HepG2 (cell line): ENCODE measurements at regions not wholly inside any gene's neighbourhood (a gene's known extent, or its start where the extent isn't known, plus 50 kb on each side); places are given as distances from the start of the nearest gene placed in this dataset.
A peak's percentile ranks its signal among the peaks of the same experiment; 100 is the strongest.

ENCODE experiments used
- BCL6 ChIP-seq: IDR thresholded peaks from 2 replicates; pipeline ENCODE4 v1.6.1; 2016; ENCODE audit warnings: missing genetic modification reagents, missing compliant biosample characterization
- HOXA3 ChIP-seq: sonication (generic); formaldehyde crosslinking; IDR thresholded peaks from 2 replicates; pipeline ENCODE4 v1.5.0; 2020; ENCODE audit warnings: missing genetic modification reagents
- MED8 ChIP-seq: sonication (generic); formaldehyde crosslinking; IDR thresholded peaks from 2 replicates; pipeline ENCODE4 v1.8.1; 2023; ENCODE audit warnings: mild to moderate bottlenecking, missing genetic modification reagents; ENCODE audit not compliant: insufficient replicate concordance
- TBX2 ChIP-seq: sonication (generic); formaldehyde crosslinking; IDR thresholded peaks from 2 replicates; pipeline ENCODE4 v1.5.0; 2020; ENCODE audit warnings: missing genetic modification reagents, mild to moderate bottlenecking, borderline replicate concordance
- TOPORS ChIP-seq: sonication (generic); formaldehyde crosslinking; IDR thresholded peaks from 2 replicates; pipeline ENCODE4 v1.8.0; 2023; ENCODE audit warnings: mild to moderate bottlenecking, missing genetic modification reagents
- ZFX ChIP-seq: sonication (generic); formaldehyde crosslinking; IDR thresholded peaks from 2 replicates; pipeline ENCODE4 v1.4.0; 2020; ENCODE audit warnings: mild to moderate bottlenecking, low read depth, missing genetic modification reagents, moderate library complexity
- ZNF12 ChIP-seq: sonication (generic); formaldehyde crosslinking; IDR thresholded peaks from 2 replicates; pipeline ENCODE4 v1.5.0; 2020; ENCODE audit warnings: missing genetic modification reagents
- ZNF30 ChIP-seq: sonication (generic); formaldehyde crosslinking; IDR thresholded peaks from 2 replicates; pipeline ENCODE4 v1.5.0; 2020; ENCODE audit warnings: mild to moderate bottlenecking, missing genetic modification reagents
- ZNF75D ChIP-seq: sonication (generic); formaldehyde crosslinking; IDR thresholded peaks from 2 replicates; pipeline ENCODE4 v1.8.1; 2023; ENCODE audit warnings: missing genetic modification reagents, mild to moderate bottlenecking, borderline replicate concordance
- ZSCAN12 ChIP-seq: sonication (generic); formaldehyde crosslinking; IDR thresholded peaks from 2 replicates; pipeline ENCODE4 v1.9.0; 2021; ENCODE audit warnings: mild to moderate bottlenecking, missing genetic modification reagents
- ZSCAN22 ChIP-seq: sonication (generic); formaldehyde crosslinking; IDR thresholded peaks from 2 replicates; pipeline ENCODE4 v1.4.0; 2020; ENCODE audit warnings: mild to moderate bottlenecking, missing genetic modification reagents
- TF ChIP-seq, protein P1 (sequence below): sonication (generic); formaldehyde crosslinking; IDR thresholded peaks from 2 replicates; pipeline ENCODE4 v1.5.1; 2020; ENCODE audit warnings: mild to moderate bottlenecking, missing genetic modification reagents, borderline replicate concordance
- TF ChIP-seq, protein P2 (sequence below): sonication (generic); formaldehyde crosslinking; IDR thresholded peaks from 2 replicates; pipeline ENCODE4 v1.4.0; 2020; ENCODE audit warnings: missing genetic modification reagents, borderline replicate concordance
- TF ChIP-seq, protein P3 (sequence below): sonication (generic); formaldehyde crosslinking; IDR thresholded peaks from 2 replicates; pipeline ENCODE4; 2020; ENCODE audit warnings: missing genetic modification reagents, mild to moderate bottlenecking, borderline replicate concordance
- TF ChIP-seq, protein P4 (sequence below): sonication (generic); formaldehyde crosslinking; IDR thresholded peaks from 2 replicates; pipeline ENCODE4 v1.4.0; 2020; ENCODE audit warnings: missing genetic modification reagents, mild to moderate bottlenecking, borderline replicate concordance
- TF ChIP-seq, protein P5 (sequence below): sonication (generic); formaldehyde crosslinking; IDR thresholded peaks from 2 replicates; pipeline ENCODE4 v1.5.0; 2020; ENCODE audit warnings: missing genetic modification reagents

DNA sequence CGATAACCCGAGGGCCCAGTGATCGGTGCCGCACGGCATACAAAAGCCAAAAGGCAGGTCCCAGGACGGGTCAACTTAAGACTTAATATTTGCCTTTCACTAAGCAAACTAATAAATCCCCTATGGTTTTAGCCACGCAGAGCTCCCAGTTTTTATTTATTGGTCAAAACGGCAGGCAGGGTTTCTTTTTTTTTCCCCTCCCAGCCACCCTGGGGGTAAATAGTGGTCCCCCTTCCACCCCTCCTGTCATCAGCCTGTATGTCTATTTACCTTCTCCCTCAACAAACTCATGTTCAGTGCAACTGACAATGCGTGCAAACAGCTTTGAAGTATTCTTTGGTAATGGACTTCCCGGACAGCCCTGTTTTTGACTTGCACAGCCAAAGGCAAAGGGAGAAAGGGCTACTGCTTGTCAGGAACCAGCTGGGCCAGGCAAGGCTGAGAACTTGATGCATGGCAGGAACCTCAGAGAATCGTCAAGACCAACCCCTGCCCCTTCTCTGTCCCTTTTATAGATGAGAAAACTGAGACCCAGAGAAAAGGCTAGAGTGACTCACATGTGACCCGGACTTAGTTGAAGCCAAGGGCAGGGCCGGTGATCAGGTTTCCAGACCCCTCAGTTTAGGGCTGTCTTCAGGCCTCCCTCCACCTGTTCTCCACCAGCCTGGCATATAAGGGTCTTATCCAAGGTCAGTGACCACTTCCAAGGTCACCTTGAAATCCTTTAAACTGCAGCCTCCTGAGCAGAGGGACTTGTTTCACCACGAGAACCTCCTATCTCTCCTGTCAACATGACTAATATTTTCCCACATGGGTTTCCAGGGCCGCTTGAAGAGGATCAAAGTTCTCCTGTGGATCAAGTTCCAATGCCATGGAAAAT, 279.0 kb downstream of the SOX9 start (continued):
- TF ChIP-seq MED8 (CRISPR knock-in tag) (peak; percentile 98), ZNF30 (CRISPR knock-in tag) (no peak), BCL6 (peak; percentile 95), ZSCAN12 (CRISPR knock-in tag) (no peak), ZNF12 (CRISPR knock-in tag) (peak; percentile 61; the same call in 1 of the 2 replicates), TOPORS (peak; percentile 71; the same call in 1 of the 2 replicates), HOXA3 (CRISPR knock-in tag) (peak; percentile 73), ZSCAN22 (CRISPR knock-in tag) (0 out of 2 replicates have a peak, but pooled peaks have one; percentile 61), ZNF75D (CRISPR knock-in tag) (no peak), ZFX (CRISPR knock-in tag) (peak; percentile 56; the same call in 1 of the 2 replicates), TBX2 (CRISPR knock-in tag) (peak; percentile 97)
- TF ChIP-seq, protein P1, sequence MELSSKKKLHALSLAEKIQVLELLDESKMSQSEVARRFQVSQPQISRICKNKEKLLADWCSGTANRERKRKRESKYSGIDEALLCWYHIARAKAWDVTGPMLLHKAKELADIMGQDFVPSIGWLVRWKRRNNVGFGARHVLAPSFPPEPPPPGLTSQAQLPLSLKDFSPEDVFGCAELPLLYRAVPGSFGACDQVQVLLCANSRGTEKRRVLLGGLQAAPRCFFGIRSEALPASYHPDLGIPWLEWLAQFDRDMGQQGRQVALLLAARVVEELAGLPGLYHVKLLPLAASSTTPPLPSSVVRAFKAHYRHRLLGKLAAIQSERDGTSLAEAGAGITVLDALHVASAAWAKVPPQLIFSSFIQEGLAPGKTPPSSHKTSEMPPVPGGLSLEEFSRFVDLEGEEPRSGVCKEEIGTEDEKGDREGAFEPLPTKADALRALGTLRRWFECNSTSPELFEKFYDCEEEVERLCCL (CRISPR knock-in tag), result no peak; the same call in 1 of the 2 replicates
- TF ChIP-seq, protein P2, sequence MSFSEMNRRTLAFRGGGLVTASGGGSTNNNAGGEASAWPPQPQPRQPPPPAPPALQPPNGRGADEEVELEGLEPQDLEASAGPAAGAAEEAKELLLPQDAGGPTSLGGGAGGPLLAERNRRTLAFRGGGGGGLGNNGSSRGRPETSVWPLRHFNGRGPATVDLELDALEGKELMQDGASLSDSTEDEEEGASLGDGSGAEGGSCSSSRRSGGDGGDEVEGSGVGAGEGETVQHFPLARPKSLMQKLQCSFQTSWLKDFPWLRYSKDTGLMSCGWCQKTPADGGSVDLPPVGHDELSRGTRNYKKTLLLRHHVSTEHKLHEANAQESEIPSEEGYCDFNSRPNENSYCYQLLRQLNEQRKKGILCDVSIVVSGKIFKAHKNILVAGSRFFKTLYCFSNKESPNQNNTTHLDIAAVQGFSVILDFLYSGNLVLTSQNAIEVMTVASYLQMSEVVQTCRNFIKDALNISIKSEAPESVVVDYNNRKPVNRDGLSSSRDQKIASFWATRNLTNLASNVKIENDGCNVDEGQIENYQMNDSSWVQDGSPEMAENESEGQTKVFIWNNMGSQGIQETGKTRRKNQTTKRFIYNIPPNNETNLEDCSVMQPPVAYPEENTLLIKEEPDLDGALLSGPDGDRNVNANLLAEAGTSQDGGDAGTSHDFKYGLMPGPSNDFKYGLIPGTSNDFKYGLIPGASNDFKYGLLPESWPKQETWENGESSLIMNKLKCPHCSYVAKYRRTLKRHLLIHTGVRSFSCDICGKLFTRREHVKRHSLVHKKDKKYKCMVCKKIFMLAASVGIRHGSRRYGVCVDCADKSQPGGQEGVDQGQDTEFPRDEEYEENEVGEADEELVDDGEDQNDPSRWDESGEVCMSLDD (CRISPR knock-in tag), result peak; percentile 68; the same call in 1 of the 2 replicates
- TF ChIP-seq, protein P3, sequence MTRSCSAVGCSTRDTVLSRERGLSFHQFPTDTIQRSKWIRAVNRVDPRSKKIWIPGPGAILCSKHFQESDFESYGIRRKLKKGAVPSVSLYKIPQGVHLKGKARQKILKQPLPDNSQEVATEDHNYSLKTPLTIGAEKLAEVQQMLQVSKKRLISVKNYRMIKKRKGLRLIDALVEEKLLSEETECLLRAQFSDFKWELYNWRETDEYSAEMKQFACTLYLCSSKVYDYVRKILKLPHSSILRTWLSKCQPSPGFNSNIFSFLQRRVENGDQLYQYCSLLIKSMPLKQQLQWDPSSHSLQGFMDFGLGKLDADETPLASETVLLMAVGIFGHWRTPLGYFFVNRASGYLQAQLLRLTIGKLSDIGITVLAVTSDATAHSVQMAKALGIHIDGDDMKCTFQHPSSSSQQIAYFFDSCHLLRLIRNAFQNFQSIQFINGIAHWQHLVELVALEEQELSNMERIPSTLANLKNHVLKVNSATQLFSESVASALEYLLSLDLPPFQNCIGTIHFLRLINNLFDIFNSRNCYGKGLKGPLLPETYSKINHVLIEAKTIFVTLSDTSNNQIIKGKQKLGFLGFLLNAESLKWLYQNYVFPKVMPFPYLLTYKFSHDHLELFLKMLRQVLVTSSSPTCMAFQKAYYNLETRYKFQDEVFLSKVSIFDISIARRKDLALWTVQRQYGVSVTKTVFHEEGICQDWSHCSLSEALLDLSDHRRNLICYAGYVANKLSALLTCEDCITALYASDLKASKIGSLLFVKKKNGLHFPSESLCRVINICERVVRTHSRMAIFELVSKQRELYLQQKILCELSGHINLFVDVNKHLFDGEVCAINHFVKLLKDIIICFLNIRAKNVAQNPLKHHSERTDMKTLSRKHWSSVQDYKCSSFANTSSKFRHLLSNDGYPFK (CRISPR knock-in tag), result no peak
- TF ChIP-seq, protein P4, sequence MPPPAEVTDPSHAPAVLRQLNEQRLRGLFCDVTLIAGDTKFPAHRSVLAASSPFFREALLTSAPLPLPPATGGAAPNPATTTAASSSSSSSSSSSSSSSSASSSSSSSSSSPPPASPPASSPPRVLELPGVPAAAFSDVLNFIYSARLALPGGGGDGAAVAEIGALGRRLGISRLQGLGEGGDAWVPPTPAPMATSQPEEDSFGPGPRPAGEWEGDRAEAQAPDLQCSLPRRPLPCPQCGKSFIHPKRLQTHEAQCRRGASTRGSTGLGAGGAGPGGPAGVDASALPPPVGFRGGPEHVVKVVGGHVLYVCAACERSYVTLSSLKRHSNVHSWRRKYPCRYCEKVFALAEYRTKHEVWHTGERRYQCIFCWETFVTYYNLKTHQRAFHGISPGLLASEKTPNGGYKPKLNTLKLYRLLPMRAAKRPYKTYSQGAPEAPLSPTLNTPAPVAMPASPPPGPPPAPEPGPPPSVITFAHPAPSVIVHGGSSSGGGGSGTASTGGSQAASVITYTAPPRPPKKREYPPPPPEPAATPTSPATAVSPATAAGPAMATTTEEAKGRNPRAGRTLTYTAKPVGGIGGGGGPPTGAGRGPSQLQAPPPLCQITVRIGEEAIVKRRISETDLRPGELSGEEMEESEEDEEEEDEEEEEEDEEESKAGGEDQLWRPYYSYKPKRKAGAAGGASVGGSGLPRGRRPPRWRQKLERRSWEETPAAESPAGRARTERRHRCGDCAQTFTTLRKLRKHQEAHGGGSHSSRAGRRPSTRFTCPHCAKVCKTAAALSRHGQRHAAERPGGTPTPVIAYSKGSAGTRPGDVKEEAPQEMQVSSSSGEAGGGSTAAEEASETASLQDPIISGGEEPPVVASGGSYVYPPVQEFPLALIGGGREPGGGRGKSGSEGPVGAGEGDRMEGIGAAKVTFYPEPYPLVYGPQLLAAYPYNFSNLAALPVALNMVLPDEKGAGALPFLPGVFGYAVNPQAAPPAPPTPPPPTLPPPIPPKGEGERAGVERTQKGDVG, result peak; percentile 69
- TF ChIP-seq, protein P5, sequence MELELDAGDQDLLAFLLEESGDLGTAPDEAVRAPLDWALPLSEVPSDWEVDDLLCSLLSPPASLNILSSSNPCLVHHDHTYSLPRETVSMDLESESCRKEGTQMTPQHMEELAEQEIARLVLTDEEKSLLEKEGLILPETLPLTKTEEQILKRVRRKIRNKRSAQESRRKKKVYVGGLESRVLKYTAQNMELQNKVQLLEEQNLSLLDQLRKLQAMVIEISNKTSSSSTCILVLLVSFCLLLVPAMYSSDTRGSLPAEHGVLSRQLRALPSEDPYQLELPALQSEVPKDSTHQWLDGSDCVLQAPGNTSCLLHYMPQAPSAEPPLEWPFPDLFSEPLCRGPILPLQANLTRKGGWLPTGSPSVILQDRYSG (CRISPR knock-in tag), result peak; percentile 11; the same call in 1 of the 2 replicates
